HG03064 (cell line): ENCODE measurements at regions not wholly inside any gene's neighbourhood (a gene's known extent, or its start where the extent isn't known, plus 50 kb on each side); places are given as distances from the start of the nearest gene placed in this dataset.
"Not testable (repeated sequence)": the region's sequence is repeated elsewhere in the genome, so short reads cannot be mapped to it uniquely, and the experiment has no call there.

Experiments used
- ATAC-seq: cut with Tn5 transposase; IDR thresholded peaks from one replicate; pipeline ENCODE4 v1.9.1; 2021; ENCODE audit warnings: low read depth; ENCODE audit not compliant: unreplicated experiment

- ATAC-seq = no peak
Measured at GRCh38 chr3:17927036-17927435, 184.6 kb upstream of the TBC1D5 start.

GRCh38 chr3:17915341-17915740 lies 172.9 kb upstream of the TBC1D5 start:
- no peak for ATAC-seq

GRCh38 chr3:17913359-17913758 lies 170.9 kb upstream of the TBC1D5 start:
- ATAC-seq = no peak

GRCh38 chr3:17911986-17912760 lies 169.7 kb upstream of the TBC1D5 start:
- no peak for ATAC-seq

- no peak for ATAC-seq
Measured at GRCh38 chr3:17910922-17911321, 168.5 kb upstream of the TBC1D5 start.

GRCh38 chr3:17909714-17910113 lies 167.3 kb upstream of the TBC1D5 start:
- ATAC-seq = no peak

GRCh38 chr3:17908399-17909191 lies 166.2 kb upstream of the TBC1D5 start:
- no peak for ATAC-seq

GRCh38 chr3:17905996-17906395 lies 163.6 kb upstream of the TBC1D5 start:
- no peak for ATAC-seq

GRCh38 chr3:17901893-17902292 lies 159.5 kb upstream of the TBC1D5 start:
- peak; percentile 76 for ATAC-seq

GRCh38 chr3:17894434-17895060 lies 152.1 kb upstream of the TBC1D5 start:
- ATAC-seq = no peak

GRCh38 chr3:17891139-17891856 lies 148.9 kb upstream of the TBC1D5 start:
- no peak for ATAC-seq

GRCh38 chr3:17885986-17886385 lies 143.6 kb upstream of the TBC1D5 start:
- no peak for ATAC-seq

- no peak for ATAC-seq
Measured at GRCh38 chr3:17882981-17883380, 140.6 kb upstream of the TBC1D5 start.

- no peak for ATAC-seq
Measured at GRCh38 chr3:17877299-17877698, 134.9 kb upstream of the TBC1D5 start.

GRCh38 chr3:17874636-17875035 lies 132.2 kb upstream of the TBC1D5 start:
- no peak for ATAC-seq

GRCh38 chr3:17872457-17872856 lies 130.0 kb upstream of the TBC1D5 start:
- no peak for ATAC-seq

- no peak for ATAC-seq
Measured at GRCh38 chr3:17865631-17866030, 123.2 kb upstream of the TBC1D5 start.

GRCh38 chr3:17861476-17861875 lies 119.0 kb upstream of the TBC1D5 start:
- no peak for ATAC-seq

GRCh38 chr3:17860840-17861471 lies 118.5 kb upstream of the TBC1D5 start:
- ATAC-seq = not testable (repeated sequence)

- peak; percentile 81 for ATAC-seq
Measured at GRCh38 chr3:17852217-17852616, 109.8 kb upstream of the TBC1D5 start.
